ENCODE measurements at regions not wholly inside any gene's neighbourhood (a gene's known extent, or its start where the extent isn't known, plus 50 kb on each side); places are given as distances from the start of the nearest gene placed in this dataset.
"Not testable (repeated sequence)": the region's sequence is repeated elsewhere in the genome, so short reads cannot be mapped to it uniquely, and the experiment has no call there.

GRCh38 chr16:9670033-9670432 lies 512.2 kb downstream of the GRIN2A start:
- H3K9ac ChIP-seq (ENCODE audit: insufficient read depth, low read length), result no peak overlapping the region
- H3K27me3 ChIP-seq (ENCODE audit: control insufficient read depth, insufficient read depth, low read length), result no peaks in the 10 kb centered on the region
- H3K9me3 ChIP-seq (ENCODE audit: control insufficient read depth, insufficient read depth, low read depth, low read length), result no peaks in the 10 kb centered on the region
- no peak for DNase-seq (ENCODE audit: low read depth in 2 of 2)
- no peak overlapping the region for H3K4me3 ChIP-seq (replicated peaks in 1 of 4; ENCODE audit: control extremely low read depth in 1 of 4, insufficient read depth in 1 of 4, low read depth in 3 of 4, low read length in 4 of 4)
- H3K79me2 ChIP-seq (ENCODE audit: control insufficient read depth, insufficient read depth, low read length), result no peaks in the 10 kb centered on the region
- no peak overlapping the region for H2AFZ ChIP-seq (ENCODE audit: low read length)
- no peak overlapping the region for H3K27ac ChIP-seq (ENCODE audit: insufficient read depth, low read length)
- no peak for TF ChIP-seq CTCF (conservative IDR thresholded peaks at IDR 0.05 in 1 of 2, IDR thresholded peaks at IDR 0.05 in 1 of 2; ENCODE audit: low read depth in 1 of 2, low read length in 2 of 2)
- no peak for TF ChIP-seq EZH2 (IDR thresholded peaks at IDR 0.05; ENCODE audit: low read length, missing control alignments)
- H3K4me1 ChIP-seq (ENCODE audit: control insufficient read depth, extremely low read depth, insufficient read depth, low read length), result no peaks in the 10 kb centered on the region
- H3K4me2 ChIP-seq (ENCODE audit: extremely low read depth, insufficient read depth, low read length), result no peak overlapping the region
- no peaks in the 10 kb centered on the region for H4K20me1 ChIP-seq (ENCODE audit: control insufficient read depth, extremely low read depth, insufficient read depth, low read length)
- H3K36me3 ChIP-seq (ENCODE audit: control insufficient read depth, insufficient read depth, low read length), result no peaks in the 10 kb centered on the region

- not testable (repeated sequence) for DNase-seq (ENCODE audit: low read depth in 2 of 2); H3K27me3 ChIP-seq (ENCODE audit: control insufficient read depth, insufficient read depth, low read length); H3K9me3 ChIP-seq (ENCODE audit: control insufficient read depth, insufficient read depth, low read depth, low read length); H3K4me1 ChIP-seq (ENCODE audit: control insufficient read depth, extremely low read depth, insufficient read depth, low read length); H3K36me3 ChIP-seq (ENCODE audit: control insufficient read depth, insufficient read depth, low read length); H3K9ac ChIP-seq (ENCODE audit: insufficient read depth, low read length); H2AFZ ChIP-seq (ENCODE audit: low read length); H3K4me3 ChIP-seq (replicated peaks in 1 of 4; ENCODE audit: control extremely low read depth in 1 of 4, insufficient read depth in 1 of 4, low read depth in 3 of 4, low read length in 4 of 4); H3K4me2 ChIP-seq (ENCODE audit: extremely low read depth, insufficient read depth, low read length); H4K20me1 ChIP-seq (ENCODE audit: control insufficient read depth, extremely low read depth, insufficient read depth, low read length); H3K79me2 ChIP-seq (ENCODE audit: control insufficient read depth, insufficient read depth, low read length); H3K27ac ChIP-seq (ENCODE audit: insufficient read depth, low read length)
These were observed 511.6 kb downstream of the GRIN2A start for GRCh38 chr16:9670616-9671015.

DNA sequence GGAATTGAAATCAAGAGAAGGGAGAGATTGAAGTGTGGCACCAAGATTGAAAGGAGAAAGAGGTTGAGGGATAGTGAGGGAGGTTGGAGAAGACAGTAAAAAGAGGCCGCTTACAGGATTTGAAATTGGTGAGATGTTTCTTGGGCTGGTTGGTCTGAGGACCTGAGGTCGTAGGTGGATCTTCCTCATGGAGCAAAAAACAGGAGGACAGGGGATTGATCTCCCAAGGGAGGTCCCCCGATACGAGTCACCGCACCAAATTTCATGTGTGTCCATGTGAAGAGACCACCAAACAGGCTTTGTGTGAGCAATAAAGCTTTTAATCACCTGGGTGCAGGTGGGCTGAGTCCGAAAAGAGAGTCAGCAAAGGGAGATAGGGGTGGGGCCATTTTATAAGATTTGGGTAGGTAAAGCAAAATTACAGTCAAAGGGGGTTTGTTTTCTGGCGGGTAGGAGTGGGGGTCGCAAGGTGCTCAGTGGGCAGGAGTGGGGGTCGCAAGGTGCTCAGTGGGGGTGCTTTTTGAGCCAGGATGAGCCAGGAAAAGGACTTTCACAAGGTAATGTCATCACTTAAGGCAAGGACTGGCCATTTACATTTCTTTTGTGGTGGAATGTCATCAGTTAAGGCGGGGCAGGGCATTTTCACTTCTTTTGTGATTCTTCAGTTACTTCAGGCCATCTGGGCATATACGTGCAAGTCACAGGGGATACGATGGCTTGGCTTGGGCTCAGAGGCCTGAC lies 505.5 kb downstream of the GRIN2A start:
- not testable (repeated sequence) for H2AFZ ChIP-seq (ENCODE audit: low read length); H3K4me2 ChIP-seq (ENCODE audit: extremely low read depth, insufficient read depth, low read length); H3K27ac ChIP-seq (ENCODE audit: insufficient read depth, low read length); H3K4me3 ChIP-seq (replicated peaks in 1 of 4; ENCODE audit: control extremely low read depth in 1 of 4, insufficient read depth in 1 of 4, low read depth in 3 of 4, low read length in 4 of 4); H3K36me3 ChIP-seq (ENCODE audit: control insufficient read depth, insufficient read depth, low read length); H3K9ac ChIP-seq (ENCODE audit: insufficient read depth, low read length); H3K9me3 ChIP-seq (ENCODE audit: control insufficient read depth, insufficient read depth, low read depth, low read length); H3K4me1 ChIP-seq (ENCODE audit: control insufficient read depth, extremely low read depth, insufficient read depth, low read length); DNase-seq (ENCODE audit: low read depth in 2 of 2); H4K20me1 ChIP-seq (ENCODE audit: control insufficient read depth, extremely low read depth, insufficient read depth, low read length); H3K79me2 ChIP-seq (ENCODE audit: control insufficient read depth, insufficient read depth, low read length); H3K27me3 ChIP-seq (ENCODE audit: control insufficient read depth, insufficient read depth, low read length)

DNA sequence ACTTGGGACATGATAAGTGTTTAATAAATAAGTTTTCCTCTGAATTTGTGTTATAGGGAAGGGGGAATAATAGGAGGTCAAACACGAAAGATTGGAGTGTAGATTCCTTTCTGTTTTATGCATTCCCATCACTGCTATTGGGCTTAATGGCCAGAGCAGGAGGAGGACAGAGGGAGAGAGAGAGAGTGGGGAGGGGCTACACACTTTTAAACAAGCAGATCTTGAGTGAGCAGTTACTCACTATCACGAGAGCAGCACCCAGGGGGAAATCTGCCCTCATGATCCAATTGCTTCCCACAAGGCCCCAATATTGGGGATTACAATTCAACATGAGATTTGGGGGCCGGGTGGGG lies 505.0 kb downstream of the GRIN2A start:
- no peak overlapping the region for H3K4me3 ChIP-seq (replicated peaks in 1 of 4; ENCODE audit: control extremely low read depth in 1 of 4, insufficient read depth in 1 of 4, low read depth in 3 of 4, low read length in 4 of 4)
- H3K9me3 ChIP-seq (ENCODE audit: control insufficient read depth, insufficient read depth, low read depth, low read length), result no peaks in the 10 kb centered on the region
- no peaks in the 10 kb centered on the region for H4K20me1 ChIP-seq (ENCODE audit: control insufficient read depth, extremely low read depth, insufficient read depth, low read length)
- H3K9ac ChIP-seq (ENCODE audit: insufficient read depth, low read length), result no peak overlapping the region
- H3K27me3 ChIP-seq (ENCODE audit: control insufficient read depth, insufficient read depth, low read length), result no peaks in the 10 kb centered on the region
- no peaks in the 10 kb centered on the region for H3K4me1 ChIP-seq (ENCODE audit: control insufficient read depth, extremely low read depth, insufficient read depth, low read length)
- no peak overlapping the region for H3K4me2 ChIP-seq (ENCODE audit: extremely low read depth, insufficient read depth, low read length)
- no peaks in the 10 kb centered on the region for H3K79me2 ChIP-seq (ENCODE audit: control insufficient read depth, insufficient read depth, low read length)
- DNase-seq (ENCODE audit: low read depth in 2 of 2), result no peak
- H3K36me3 ChIP-seq (ENCODE audit: control insufficient read depth, insufficient read depth, low read length), result no peaks in the 10 kb centered on the region
- H2AFZ ChIP-seq (ENCODE audit: low read length), result no peak overlapping the region
- TF ChIP-seq CTCF (conservative IDR thresholded peaks at IDR 0.05 in 1 of 2, IDR thresholded peaks at IDR 0.05 in 1 of 2; ENCODE audit: low read depth in 1 of 2, low read length in 2 of 2) (no peak), EZH2 (IDR thresholded peaks at IDR 0.05; ENCODE audit: low read length, missing control alignments) (no peak)
- H3K27ac ChIP-seq (ENCODE audit: insufficient read depth, low read length), result no peak overlapping the region

Measured in fibroblast of lung (primary cell).